MM.1S (cell line): ENCODE measurements at regions not wholly inside any gene's neighbourhood (a gene's known extent, or its start where the extent isn't known, plus 50 kb on each side); places are given as distances from the start of the nearest gene placed in this dataset.

Source experiments
- CTCF ChIP-seq: fragments of 300-600 bp; sonication (generic); IDR thresholded peaks from 2 replicates; pipeline ENCODE4 v1.5.1; 2016; ENCODE audit warnings: antibody characterized with exemption, low read length, mixed read lengths
- EZH2 ChIP-seq: fragments of 300-600 bp; sonication (generic); optimal IDR thresholded peaks from 2 replicates; pipeline ENCODE3; 2017; ENCODE audit warnings: low read depth, mild to moderate bottlenecking, antibody characterized with exemption, low read length, mixed read lengths
- EZH2phosphoT487 ChIP-seq: fragments of 300-600 bp; sonication (generic); IDR thresholded peaks from 2 replicates; pipeline ENCODE4 v1.6.1; 2018; ENCODE audit warnings: antibody characterized with exemption, low read length

DNA sequence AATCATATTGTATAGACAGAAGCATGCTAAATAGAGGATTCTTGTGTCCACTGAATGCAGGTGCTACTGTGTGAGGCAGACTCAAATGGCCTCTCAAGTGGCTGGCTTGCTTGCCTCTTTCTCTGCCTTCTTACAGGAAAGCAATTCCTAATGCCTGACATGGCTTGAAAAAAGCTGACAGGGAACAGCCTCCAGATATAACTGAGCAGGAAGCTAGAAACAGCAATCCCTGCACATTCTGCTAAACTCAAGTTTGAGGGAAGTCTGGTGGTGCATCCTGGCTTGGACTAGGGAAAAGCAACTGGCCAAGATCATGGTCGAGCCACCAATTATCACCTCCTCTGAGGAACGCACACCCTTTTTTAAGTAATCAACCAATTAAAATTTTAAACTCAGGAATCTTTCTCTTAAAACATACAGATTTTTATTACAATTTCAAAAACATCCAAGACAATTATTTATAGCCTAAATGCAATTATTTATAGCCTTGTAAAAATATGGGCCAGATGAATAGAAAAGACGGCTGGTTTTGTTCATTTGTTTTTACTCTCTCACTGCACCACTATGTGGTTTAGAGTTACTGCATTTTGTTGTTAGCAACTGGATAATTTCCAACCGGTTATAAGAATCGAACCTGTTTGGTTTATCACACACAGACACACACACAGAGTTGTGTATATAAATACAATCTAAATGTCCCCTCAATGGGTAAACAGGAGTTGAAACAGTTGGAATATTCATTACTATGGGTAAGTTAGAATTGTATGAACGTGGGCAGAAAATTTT, 290.9 kb upstream of the ANKRD55 start:
- no peak for TF ChIP-seq EZH2
- TF ChIP-seq CTCF = no peak
- TF ChIP-seq EZH2phosphoT487 = no peak
